Fibroblast of peridontal ligament (primary cell): ENCODE measurements at regions not wholly inside any gene's neighbourhood (a gene's known extent, or its start where the extent isn't known, plus 50 kb on each side); places are given as distances from the start of the nearest gene placed in this dataset.
A peak's percentile ranks its signal among the peaks of the same experiment; 100 is the strongest.
"Not testable (repeated sequence)": the region's sequence is repeated elsewhere in the genome, so short reads cannot be mapped to it uniquely, and the experiment has no call there.

ENCODE experiments used
- DNase-seq: peaks from one replicate; pipeline ENCODE4 v3.0.0-alpha.2; 2010; ENCODE audit errors: extremely low read depth

DNA sequence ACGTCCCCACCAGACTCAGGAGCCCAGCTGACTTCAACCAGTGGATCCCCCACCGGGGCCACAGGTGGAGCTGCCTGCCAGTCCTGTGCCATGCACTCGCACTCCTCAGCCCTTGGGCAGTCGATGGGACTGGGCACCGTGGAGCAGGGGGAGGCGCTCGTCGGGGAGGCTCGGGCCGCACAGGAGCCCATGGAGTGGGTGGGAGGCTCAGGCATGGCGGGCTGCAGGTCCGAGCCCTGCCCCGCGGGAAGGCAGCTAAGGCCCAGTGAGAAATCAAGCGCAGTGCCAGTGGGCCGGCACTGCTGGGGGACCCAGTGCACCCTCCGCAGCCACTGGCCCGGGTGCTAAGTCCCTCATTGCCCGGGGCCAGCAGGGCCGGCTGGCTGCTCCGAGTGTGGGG lies 52.3 kb upstream of the LRRC30 start:
- DNase-seq = not testable (repeated sequence)

- peak; percentile 69 for DNase-seq
These were observed 53.7 kb upstream of the LRRC30 start for GRCh38 chr18:7177116-7177744.

DNA sequence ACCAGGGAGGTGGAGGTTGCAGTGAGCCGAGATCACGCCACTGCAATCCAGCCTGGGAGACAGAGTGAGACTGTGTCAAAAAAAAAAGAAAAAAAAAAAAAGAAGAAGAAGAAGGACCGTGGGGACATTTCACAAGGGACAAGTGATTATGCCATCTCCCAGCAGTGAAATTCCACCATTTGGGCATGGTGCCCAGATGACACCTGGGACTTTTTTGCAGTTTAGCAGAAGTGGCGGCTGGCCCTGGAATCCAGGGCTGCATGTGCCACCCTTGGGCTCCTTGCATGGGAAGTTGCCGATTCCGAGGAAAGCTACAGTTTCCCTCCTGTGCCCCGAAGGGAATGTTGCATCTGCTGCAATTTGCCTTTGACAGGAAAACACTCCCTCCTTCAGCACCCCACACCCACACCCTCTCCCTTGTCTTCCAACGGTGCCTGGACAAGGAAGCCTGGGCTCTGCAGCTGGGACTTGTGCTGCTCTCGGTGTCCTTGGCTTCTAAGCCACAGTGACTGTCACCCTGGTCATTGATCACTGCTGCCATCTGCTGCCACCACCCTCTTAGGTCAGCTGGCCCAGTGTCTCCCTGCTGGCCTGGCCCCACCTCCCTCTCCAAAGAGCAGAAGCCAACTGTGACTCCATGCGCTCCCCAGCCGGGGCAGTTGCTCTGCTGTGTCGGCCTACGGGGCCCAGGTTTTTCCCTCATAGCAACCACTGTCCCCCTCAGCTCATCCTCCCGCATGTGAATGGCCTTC lies 56.4 kb upstream of the LRRC30 start:
- no peak for DNase-seq

GRCh38 chr18:7173216-7173615 lies 55.6 kb upstream of the LAMA1 start:
- no peak for DNase-seq

GRCh38 chr18:7172611-7173010 lies 55.0 kb upstream of the LAMA1 start:
- DNase-seq = no peak

- no peak for DNase-seq
These were observed 52.7 kb upstream of the LAMA1 start for GRCh38 chr18:7170292-7170691.

DNA sequence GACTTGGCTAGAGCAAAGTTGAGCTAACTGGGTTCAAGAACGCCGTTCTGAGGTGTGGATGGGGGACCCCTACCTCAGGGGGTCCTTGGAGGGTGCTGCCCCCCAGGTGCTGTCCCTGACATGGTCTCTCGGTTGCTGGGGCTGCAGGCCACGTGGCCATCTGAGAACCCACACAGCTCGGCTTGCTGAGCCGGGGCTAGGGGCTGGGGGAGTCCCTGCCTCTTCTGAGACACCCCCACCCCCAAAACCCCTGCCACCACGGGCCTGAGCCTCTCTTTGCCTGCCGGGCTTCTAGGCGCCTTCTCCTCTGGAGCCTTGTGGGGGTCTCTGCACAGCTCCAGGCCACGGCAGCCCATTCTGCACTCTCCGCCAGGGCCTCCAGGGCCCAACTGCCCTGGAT lies 52.0 kb upstream of the LAMA1 start:
- no peak for DNase-seq

DNA sequence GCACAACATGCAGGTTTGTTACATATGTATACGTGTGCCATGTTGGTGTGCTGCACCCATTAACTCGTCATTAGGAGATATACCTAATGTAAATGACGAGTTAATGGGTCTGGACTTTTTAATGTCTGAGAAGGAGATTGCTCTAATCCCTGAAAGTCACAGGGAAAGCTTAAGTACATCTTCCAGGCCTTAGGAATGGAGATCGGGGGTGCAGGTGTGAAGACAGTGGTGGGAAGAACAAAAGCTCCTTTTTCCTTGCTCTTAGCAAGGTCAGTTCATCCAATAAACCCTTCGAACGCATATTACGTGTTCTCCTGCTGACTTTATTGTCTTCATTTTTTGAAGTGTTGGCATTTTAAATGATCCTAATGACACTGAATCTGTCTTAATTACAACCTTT lies 50.8 kb upstream of the LAMA1 start:
- DNase-seq = no peak
